HG02885 (cell line): ENCODE measurements at regions not wholly inside any gene's neighbourhood (a gene's known extent, or its start where the extent isn't known, plus 50 kb on each side); places are given as distances from the start of the nearest gene placed in this dataset.

Experiments used
- ATAC-seq: cut with Tn5 transposase; IDR thresholded peaks from one replicate; pipeline ENCODE4 v1.9.1; 2021; ENCODE audit warnings: mild to moderate bottlenecking; ENCODE audit not compliant: unreplicated experiment, poor library complexity

GRCh38 chr3:25027650-25028049, 400.4 kb upstream of the RARB start:
- no peak for ATAC-seq

- no peak for ATAC-seq
These were observed 398.2 kb upstream of the RARB start for GRCh38 chr3:25029820-25030219.

GRCh38 chr3:25032344-25032743, 395.7 kb upstream of the RARB start:
- ATAC-seq: no peak

GRCh38 chr3:25033407-25034029, 394.5 kb upstream of the RARB start:
- ATAC-seq: peak; percentile 92

- no peak for ATAC-seq
These were observed 392.5 kb upstream of the RARB start for GRCh38 chr3:25035526-25035925.

GRCh38 chr3:25036633-25037032, 391.4 kb upstream of the RARB start:
- no peak for ATAC-seq

- ATAC-seq: no peak
These were observed 391.0 kb upstream of the RARB start for GRCh38 chr3:25037049-25037547.

- ATAC-seq: no peak
These were observed 389.8 kb upstream of the RARB start for GRCh38 chr3:25038271-25038670.

- peak; percentile 41 for ATAC-seq
These were observed 389.1 kb upstream of the RARB start for GRCh38 chr3:25038922-25039321.

GRCh38 chr3:25040748-25041147, 387.3 kb upstream of the RARB start:
- no peak for ATAC-seq

GRCh38 chr3:25041871-25042584, 386.0 kb upstream of the RARB start:
- no peak for ATAC-seq

- no peak for ATAC-seq
These were observed 384.9 kb upstream of the RARB start for GRCh38 chr3:25043177-25043576.

- no peak for ATAC-seq
These were observed 384.3 kb upstream of the RARB start for GRCh38 chr3:25043749-25044148.

GRCh38 chr3:25044762-25045710, 383.0 kb upstream of the RARB start:
- no peak for ATAC-seq

GRCh38 chr3:25046911-25047771, 380.9 kb upstream of the RARB start:
- ATAC-seq: no peak

GRCh38 chr3:25049304-25049703, 378.8 kb upstream of the RARB start:
- ATAC-seq: no peak

GRCh38 chr3:25053360-25053759, 374.7 kb upstream of the RARB start:
- ATAC-seq: no peak

GRCh38 chr3:25056036-25056755, 371.9 kb upstream of the RARB start:
- ATAC-seq: no peak

- no peak for ATAC-seq
These were observed 371.2 kb upstream of the RARB start for GRCh38 chr3:25056803-25057351.
